ENCODE measurements at regions not wholly inside any gene's neighbourhood (a gene's known extent, or its start where the extent isn't known, plus 50 kb on each side); places are given as distances from the start of the nearest gene placed in this dataset.

DNA sequence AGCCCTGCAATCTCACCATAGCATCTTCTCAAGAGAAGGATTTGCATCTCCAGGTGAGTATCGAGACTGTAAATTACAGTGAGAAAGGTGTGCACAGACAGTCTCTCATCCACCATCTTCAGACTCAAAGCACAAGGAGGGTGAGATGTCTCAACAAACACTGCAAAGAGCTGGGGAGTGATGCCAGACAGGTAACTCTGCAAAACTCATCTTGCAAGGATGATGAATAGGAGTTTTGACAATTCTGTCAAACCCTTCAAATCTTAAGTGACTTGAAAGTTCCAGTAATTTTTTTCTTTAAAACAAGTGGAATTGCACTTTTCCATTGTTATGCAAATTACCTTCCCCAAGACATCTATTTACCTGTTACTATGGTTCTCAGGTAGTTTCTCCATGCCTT is 277.2 kb upstream of the VCX3A start:
- FAIRE-seq (no peak), DNase-seq (ENCODE audit: insufficient read length, low spot score) (no peak)
- TF ChIP-seq SPI1 (IDR thresholded peaks at IDR 0.05; ENCODE audit: low read depth, low read length) (no peak), POLR2AphosphoS5 (IDR thresholded peaks at IDR 0.05; ENCODE audit: low read depth, low read length) (no peak), POU2F2 (IDR thresholded peaks at IDR 0.05; ENCODE audit: low read depth, low read length) (no peak), POLR2A (IDR thresholded peaks at IDR 0.05; ENCODE audit: low read depth, low read length) (no peak), PAX5 (IDR thresholded peaks at IDR 0.05; ENCODE audit: insufficient read depth, low read length, severe bottlenecking) (no peak), TAF1 (IDR thresholded peaks at IDR 0.05; ENCODE audit: low read depth, low read length) (no peak)

DNA sequence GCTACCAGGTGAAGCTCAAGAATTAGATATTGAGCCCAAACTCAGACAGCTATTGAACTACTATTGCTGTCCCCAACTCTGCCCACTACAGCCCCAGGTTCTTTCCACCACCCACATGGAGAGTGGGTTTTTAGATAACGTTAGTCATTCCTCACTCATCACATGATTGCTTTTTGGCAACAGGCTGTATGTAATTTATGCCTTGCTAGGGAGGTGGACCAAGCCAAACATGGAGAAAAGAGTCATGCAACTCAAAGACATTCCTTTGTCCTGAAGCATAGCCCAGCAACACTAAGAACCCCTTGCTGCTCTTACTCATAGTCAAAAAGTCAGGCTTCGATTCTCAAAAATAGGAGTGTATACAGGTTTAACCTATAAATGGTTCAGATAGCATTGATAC is 275.9 kb upstream of the VCX3A start:
- no peak for DNase-seq (ENCODE audit: insufficient read length, low spot score)
- no peak for FAIRE-seq
- TF ChIP-seq POU2F2 (IDR thresholded peaks at IDR 0.05; ENCODE audit: low read depth, low read length) (no peak), TAF1 (IDR thresholded peaks at IDR 0.05; ENCODE audit: low read depth, low read length) (no peak), SPI1 (IDR thresholded peaks at IDR 0.05; ENCODE audit: low read depth, low read length) (no peak), POLR2A (IDR thresholded peaks at IDR 0.05; ENCODE audit: low read depth, low read length) (no peak), PAX5 (IDR thresholded peaks at IDR 0.05; ENCODE audit: insufficient read depth, low read length, severe bottlenecking) (no peak), POLR2AphosphoS5 (IDR thresholded peaks at IDR 0.05; ENCODE audit: low read depth, low read length) (no peak)

DNA sequence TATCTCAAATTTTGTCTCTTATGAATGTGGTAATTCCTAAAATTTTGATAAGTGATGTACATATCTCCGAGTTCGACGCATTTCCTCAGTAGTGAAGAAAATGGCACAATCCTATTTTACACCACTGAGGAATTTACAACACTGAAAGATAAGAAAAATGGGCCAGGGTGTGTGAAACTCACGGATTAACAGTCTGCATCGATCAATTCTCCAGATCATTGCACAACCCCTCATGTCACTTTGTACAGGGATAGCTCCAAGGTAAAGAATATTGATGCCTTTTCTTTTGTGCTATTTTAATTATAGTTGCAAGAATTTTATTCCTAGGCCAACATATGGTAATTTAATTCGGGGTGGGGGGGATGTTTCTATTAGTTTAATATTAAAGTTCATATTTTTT is 268.7 kb upstream of the VCX3A start:
- FAIRE-seq: no peak
- no peak for TF ChIP-seq POLR2AphosphoS5 (IDR thresholded peaks at IDR 0.05; ENCODE audit: low read depth, low read length)
- no peak for TF ChIP-seq POLR2A (IDR thresholded peaks at IDR 0.05; ENCODE audit: low read depth, low read length)
- TF ChIP-seq PAX5 (IDR thresholded peaks at IDR 0.05; ENCODE audit: insufficient read depth, low read length, severe bottlenecking): no peak
- no peak for TF ChIP-seq TAF1 (IDR thresholded peaks at IDR 0.05; ENCODE audit: low read depth, low read length)
- no peak for TF ChIP-seq POU2F2 (IDR thresholded peaks at IDR 0.05; ENCODE audit: low read depth, low read length)
- no peak for TF ChIP-seq SPI1 (IDR thresholded peaks at IDR 0.05; ENCODE audit: low read depth, low read length)

DNA sequence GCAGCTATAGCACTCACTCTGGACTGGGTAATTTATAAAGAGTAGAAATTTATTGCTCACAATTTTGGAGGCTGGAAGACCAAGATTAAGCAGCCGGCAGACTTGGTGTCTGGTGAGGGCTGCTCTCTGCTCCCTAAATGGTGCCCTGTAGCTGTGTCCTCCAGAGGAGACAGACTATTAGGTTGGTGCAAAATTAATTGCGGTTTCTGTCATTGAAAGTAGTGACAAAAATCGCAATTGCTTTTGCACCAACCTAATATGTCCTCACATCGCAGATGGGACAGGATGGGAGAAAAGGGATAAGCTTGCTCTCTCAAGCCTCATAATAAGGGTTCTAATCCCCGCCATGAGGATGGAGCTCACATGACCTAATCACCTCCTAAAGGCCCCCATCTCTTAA is 258.1 kb upstream of the VCX3A start:
- DNase-seq (ENCODE audit: insufficient read length, low spot score): no peak
- FAIRE-seq: no peak
- TF ChIP-seq POLR2A (IDR thresholded peaks at IDR 0.05; ENCODE audit: low read depth, low read length) (no peak), POU2F2 (IDR thresholded peaks at IDR 0.05; ENCODE audit: low read depth, low read length) (no peak)

More for the DNA sequence above, 268.7 kb upstream of the VCX3A start:
- no peak for DNase-seq (ENCODE audit: insufficient read length, low spot score)

DNA sequence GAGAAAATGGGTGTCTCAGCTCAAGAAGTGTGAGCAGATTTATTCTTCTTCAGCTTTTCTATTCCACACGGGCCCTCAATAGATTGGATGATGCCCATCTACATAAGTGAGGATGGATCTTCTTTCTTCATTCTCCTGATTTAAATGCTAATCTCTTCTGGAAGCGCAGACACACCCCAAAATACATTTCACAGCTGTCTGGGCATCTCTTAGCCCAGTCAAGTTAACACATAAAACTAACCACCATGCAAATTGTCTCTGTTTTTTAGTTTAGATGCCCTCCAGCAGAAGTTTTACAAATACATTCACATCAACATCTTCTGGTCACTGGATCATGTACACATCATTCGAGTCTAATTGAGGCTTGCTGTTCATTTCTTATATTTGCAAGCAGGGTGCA is 249.0 kb upstream of the VCX3A start:
- TF ChIP-seq TAF1 (IDR thresholded peaks at IDR 0.05; ENCODE audit: low read depth, low read length) (no peak), SPI1 (IDR thresholded peaks at IDR 0.05; ENCODE audit: low read depth, low read length) (no peak), POU2F2 (IDR thresholded peaks at IDR 0.05; ENCODE audit: low read depth, low read length) (no peak), POLR2A (IDR thresholded peaks at IDR 0.05; ENCODE audit: low read depth, low read length) (no peak), PAX5 (IDR thresholded peaks at IDR 0.05; ENCODE audit: insufficient read depth, low read length, severe bottlenecking) (no peak), POLR2AphosphoS5 (IDR thresholded peaks at IDR 0.05; ENCODE audit: low read depth, low read length) (no peak)
- no peak for FAIRE-seq
- no peak for DNase-seq (ENCODE audit: insufficient read length, low spot score)

DNA sequence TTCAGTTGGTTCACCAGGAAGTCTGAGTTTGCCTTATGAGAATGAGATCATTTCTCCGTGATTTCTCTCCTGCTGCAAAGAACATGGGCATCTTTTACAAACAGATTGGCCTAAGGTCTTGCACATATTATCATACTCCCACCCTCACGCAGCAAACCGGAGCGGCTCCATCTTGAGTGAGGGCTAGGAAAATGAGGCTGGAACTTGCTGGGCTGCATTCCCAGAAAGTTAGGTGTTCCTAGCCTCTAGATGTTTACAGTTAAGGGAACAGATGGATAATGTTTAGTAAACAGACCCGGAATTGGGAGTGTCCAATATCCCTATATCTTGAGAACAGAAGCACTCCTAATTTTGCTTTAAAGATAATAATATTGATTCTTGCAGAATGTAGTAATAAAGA is 247.9 kb upstream of the VCX3A start:
- DNase-seq (ENCODE audit: insufficient read length, low spot score) (no peak), FAIRE-seq (no peak)
- TF ChIP-seq PAX5 (IDR thresholded peaks at IDR 0.05; ENCODE audit: insufficient read depth, low read length, severe bottlenecking): no peak
- TF ChIP-seq POLR2AphosphoS5 (IDR thresholded peaks at IDR 0.05; ENCODE audit: low read depth, low read length): no peak
- no peak for TF ChIP-seq POU2F2 (IDR thresholded peaks at IDR 0.05; ENCODE audit: low read depth, low read length)
- no peak for TF ChIP-seq SPI1 (IDR thresholded peaks at IDR 0.05; ENCODE audit: low read depth, low read length)
- no peak for TF ChIP-seq POLR2A (IDR thresholded peaks at IDR 0.05; ENCODE audit: low read depth, low read length)
- TF ChIP-seq TAF1 (IDR thresholded peaks at IDR 0.05; ENCODE audit: low read depth, low read length): no peak

GRCh38 chrX:6778544-6779503 is 243.9 kb upstream of the VCX3A start:
- TF ChIP-seq TAF1 (IDR thresholded peaks at IDR 0.05; ENCODE audit: low read depth, low read length): no peak
- DNase-seq (ENCODE audit: insufficient read length, low spot score): no peak
- no peak for FAIRE-seq

GRCh38 chrX:6777238-6778002 is 242.5 kb upstream of the VCX3A start:
- FAIRE-seq (no peak), DNase-seq (ENCODE audit: insufficient read length, low spot score) (peak; percentile 0)
- TF ChIP-seq PAX5 (IDR thresholded peaks at IDR 0.05; ENCODE audit: insufficient read depth, low read length, severe bottlenecking) (no peak), POLR2AphosphoS5 (IDR thresholded peaks at IDR 0.05; ENCODE audit: low read depth, low read length) (no peak), POU2F2 (IDR thresholded peaks at IDR 0.05; ENCODE audit: low read depth, low read length) (no peak), POLR2A (IDR thresholded peaks at IDR 0.05; ENCODE audit: low read depth, low read length) (no peak), TAF1 (IDR thresholded peaks at IDR 0.05; ENCODE audit: low read depth, low read length) (no peak), SPI1 (IDR thresholded peaks at IDR 0.05; ENCODE audit: low read depth, low read length) (no peak)

DNA sequence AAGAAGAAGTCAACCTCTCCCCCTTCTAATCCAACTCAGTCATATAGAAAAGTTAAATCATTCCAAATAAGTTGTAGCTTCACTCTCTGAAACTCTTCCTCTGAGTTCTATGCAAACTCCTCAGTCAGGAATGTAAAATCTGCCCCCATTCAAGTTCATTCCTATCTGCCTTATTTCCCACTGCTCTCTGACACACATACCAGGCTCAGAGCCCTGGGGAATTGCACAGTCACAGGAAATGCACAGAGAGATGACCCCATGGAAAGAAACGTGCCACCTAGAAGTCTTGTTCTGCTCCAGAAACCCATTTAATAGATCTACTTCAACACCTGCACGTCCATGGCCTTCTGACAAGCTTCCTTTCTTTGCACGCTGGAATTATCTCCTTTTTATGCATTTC is 236.0 kb upstream of the VCX3A start:
- FAIRE-seq (no peak), DNase-seq (ENCODE audit: insufficient read length, low spot score) (no peak)
- no peak for TF ChIP-seq POLR2A (IDR thresholded peaks at IDR 0.05; ENCODE audit: low read depth, low read length)
- TF ChIP-seq PAX5 (IDR thresholded peaks at IDR 0.05; ENCODE audit: insufficient read depth, low read length, severe bottlenecking): no peak
- TF ChIP-seq POU2F2 (IDR thresholded peaks at IDR 0.05; ENCODE audit: low read depth, low read length): no peak
- no peak for TF ChIP-seq SPI1 (IDR thresholded peaks at IDR 0.05; ENCODE audit: low read depth, low read length)
- TF ChIP-seq TAF1 (IDR thresholded peaks at IDR 0.05; ENCODE audit: low read depth, low read length): no peak
- no peak for TF ChIP-seq POLR2AphosphoS5 (IDR thresholded peaks at IDR 0.05; ENCODE audit: low read depth, low read length)

Data from GM12891 (cell line).